Esophagus squamous epithelium (tissue), 5 donors: ENCODE measurements at regions not wholly inside any gene's neighbourhood (a gene's known extent, or its start where the extent isn't known, plus 50 kb on each side); places are given as distances from the start of the nearest gene placed in this dataset.

Experiments used
- DNase-seq: peaks from one replicate; lab custom pipeline; 2025; lab: John Stamatoyannopoulos, UW
- H3K27ac ChIP-seq, 4 donors: fragments of 200-600 bp; sonication (generic); one replicate each; pipeline ENCODE4 v1.5.1; 2016 to 2019; ENCODE audit warnings: mild to moderate bottlenecking in 1 of 4
- H3K27me3 ChIP-seq, 4 donors: fragments of 200-600 bp; sonication (generic); 1 replicate in 3 of 4; 2 replicates in 1 of 4; pipeline versions ENCODE4 v1.5.1 to v1.6.0; 2017 to 2021; ENCODE audit warnings: antibody characterized with exemption in 1 of 4
- H3K36me3 ChIP-seq, 3 donors: fragments of 200-600 bp; sonication (generic); one replicate each; pipeline ENCODE4 v1.5.1; 2016 to 2019
- H3K4me1 ChIP-seq, 3 donors: fragments of 200-600 bp; sonication (generic); one replicate each; pipeline ENCODE4 v1.5.1; 2017 to 2019
- H3K4me3 ChIP-seq, 4 donors: fragments of 200-600 bp; sonication (generic); 1 replicate in 3 of 4; 2 replicates in 1 of 4; pipeline ENCODE4 v1.5.1; 2016 to 2019; ENCODE audit warnings: mild to moderate bottlenecking in 2 of 4, moderate library complexity in 1 of 4
- H3K9me3 ChIP-seq, 3 donors: fragments of 200-600 bp; sonication (generic); one replicate each; pipeline ENCODE4 v1.5.1; 2016 to 2019
- POLR2A ChIP-seq, 4 donors: fragments of 450-650 bp; IDR thresholded peaks; one replicate each; pipeline ENCODE4 v1.6.1; 2017; ENCODE audit warnings: antibody characterized with exemption in 4 of 4, mild to moderate bottlenecking in 4 of 4, moderate library complexity in 3 of 4
- WGBS, 2 donors: methylation state at CpG; one replicate each; pipeline ENCODE4 v1.1.5; 2018; 5-methylcytosine and 5-hydroxymethylcytosine counted together
- intact Hi-C: fragments of 100-400 bp; cut with DNase I; formaldehyde crosslinking; loops from one replicate; pipeline ENCODE4 v1.15.0; 2022
- TF ChIP-seq, protein P1 (sequence below), 6 experiments: fragments of 450-650 bp in 4 of 6; fragments of 200-600 bp in 2 of 6; sonication (generic) in 2 of 6; IDR thresholded peaks; one replicate each; pipeline ENCODE4 v1.5.1; 2016 to 2019; ENCODE audit warnings: antibody characterized with exemption in 6 of 6, mild to moderate bottlenecking in 4 of 6, moderate library complexity in 4 of 6
- donor health status: DM: yes; HTN: yes; CAD: no.

- H3K9me3 ChIP-seq, result peaks cover 0 to 2% (median 0%) of the 10 kb centered on the region in 3 donors
- no peaks in the 10 kb centered on the region for H3K36me3 ChIP-seq
- H3K4me3 ChIP-seq, result no peak overlapping the region
- intact Hi-C loops, result no loop called here
- no peak overlapping the region for H3K27ac ChIP-seq
- WGBS, 2 donors, result 87 to 89% methylated on average over 4 of the region's 4 CpGs
- DNase-seq, result no peak
- H3K27me3 ChIP-seq, result no peaks in the 10 kb centered on the region
- no peak for TF ChIP-seq POLR2A (IDR thresholded peaks at IDR 0.05)
- TF ChIP-seq, protein P1, sequence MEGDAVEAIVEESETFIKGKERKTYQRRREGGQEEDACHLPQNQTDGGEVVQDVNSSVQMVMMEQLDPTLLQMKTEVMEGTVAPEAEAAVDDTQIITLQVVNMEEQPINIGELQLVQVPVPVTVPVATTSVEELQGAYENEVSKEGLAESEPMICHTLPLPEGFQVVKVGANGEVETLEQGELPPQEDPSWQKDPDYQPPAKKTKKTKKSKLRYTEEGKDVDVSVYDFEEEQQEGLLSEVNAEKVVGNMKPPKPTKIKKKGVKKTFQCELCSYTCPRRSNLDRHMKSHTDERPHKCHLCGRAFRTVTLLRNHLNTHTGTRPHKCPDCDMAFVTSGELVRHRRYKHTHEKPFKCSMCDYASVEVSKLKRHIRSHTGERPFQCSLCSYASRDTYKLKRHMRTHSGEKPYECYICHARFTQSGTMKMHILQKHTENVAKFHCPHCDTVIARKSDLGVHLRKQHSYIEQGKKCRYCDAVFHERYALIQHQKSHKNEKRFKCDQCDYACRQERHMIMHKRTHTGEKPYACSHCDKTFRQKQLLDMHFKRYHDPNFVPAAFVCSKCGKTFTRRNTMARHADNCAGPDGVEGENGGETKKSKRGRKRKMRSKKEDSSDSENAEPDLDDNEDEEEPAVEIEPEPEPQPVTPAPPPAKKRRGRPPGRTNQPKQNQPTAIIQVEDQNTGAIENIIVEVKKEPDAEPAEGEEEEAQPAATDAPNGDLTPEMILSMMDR (IDR thresholded peaks at IDR 0.05), result no peak
- H3K4me1 ChIP-seq, result no peaks in the 10 kb centered on the region
These were observed 142.2 kb downstream of the FGF9 start for GRCh38 chr13:21813110-21813509.

- TF ChIP-seq, protein P1 (IDR thresholded peaks at IDR 0.05), result no peak
- TF ChIP-seq POLR2A (IDR thresholded peaks at IDR 0.05), result no peak
- DNase-seq, result no peak
- intact Hi-C loops, result no loop called here
These were observed 143.0 kb downstream of the FGF9 start for GRCh38 chr13:21813844-21814243.

GRCh38 chr13:21814604-21815003, 143.7 kb downstream of the FGF9 start:
- Histone ChIP-seq H3K9me3 (no peaks in the 10 kb centered on the region), H3K27me3 (no peaks in the 10 kb centered on the region), H3K27ac (no peak overlapping the region), H3K4me3 (no peak overlapping the region), H3K4me1 (no peaks in the 10 kb centered on the region), H3K36me3 (no peaks in the 10 kb centered on the region)
- TF ChIP-seq, protein P1 (IDR thresholded peaks at IDR 0.05), result no peak
- no peak for TF ChIP-seq POLR2A (IDR thresholded peaks at IDR 0.05)
- DNase-seq, result no peak
- intact Hi-C loops, result no loop called here
- WGBS, 2 donors, result 60 to 63% methylated on average over 6 to 7 of the region's 7 CpGs

More at GRCh38 chr13:21813844-21814243, 143.0 kb downstream of the FGF9 start:
- no peaks in the 10 kb centered on the region for H3K36me3 ChIP-seq
- H3K27me3 ChIP-seq, result no peaks in the 10 kb centered on the region
- 15 to 63% methylated on average over 3 to 4 of the region's 4 CpGs for WGBS, 2 donors
- no peak overlapping the region for H3K27ac ChIP-seq
- no peaks in the 10 kb centered on the region for H3K4me1 ChIP-seq
- no peak overlapping the region for H3K4me3 ChIP-seq
- no peaks in the 10 kb centered on the region for H3K9me3 ChIP-seq

DNA sequence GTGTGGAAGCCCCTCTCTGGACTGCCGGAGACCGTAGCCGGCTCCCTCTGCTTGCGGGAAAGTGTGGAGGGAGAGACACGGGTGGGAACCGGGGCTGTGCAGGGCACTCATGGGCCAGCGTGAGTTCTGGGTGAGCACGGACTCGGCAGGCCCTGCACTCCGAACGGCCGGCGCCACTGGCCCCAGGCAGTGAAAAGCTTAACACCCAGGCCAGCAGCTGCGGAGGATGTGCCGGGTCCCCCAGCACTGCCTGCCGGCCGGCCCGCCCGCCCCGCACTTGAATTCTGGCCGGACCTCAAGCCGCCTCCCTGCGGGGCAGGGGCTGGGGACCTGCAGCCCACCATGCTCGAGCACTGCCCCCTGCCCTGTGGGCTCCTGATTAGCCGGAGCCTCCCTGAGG, 147.0 kb downstream of the FGF9 start:
- H3K27ac ChIP-seq, result no peak overlapping the region
- 84% methylated on average over 4 of the region's 25 CpGs; no CpG with 5 or more reads in 1 of the 2 donors for WGBS, 2 donors
- intact Hi-C loops, result no loop called here
- H3K9me3 ChIP-seq, result no peaks in the 10 kb centered on the region
- TF ChIP-seq POLR2A (IDR thresholded peaks at IDR 0.05), result no peak
- TF ChIP-seq, protein P1 (IDR thresholded peaks at IDR 0.05), result no peak
- no peak overlapping the region for H3K4me3 ChIP-seq
- no peak for DNase-seq
- H3K27me3 ChIP-seq, result no peaks in the 10 kb centered on the region
- H3K4me1 ChIP-seq, result no peaks in the 10 kb centered on the region
- no peaks in the 10 kb centered on the region for H3K36me3 ChIP-seq

GRCh38 chr13:21822029-21822428, 151.2 kb downstream of the FGF9 start:
- WGBS, 2 donors, result 32 to 40% methylated on average over 4 of the region's 4 CpGs
- Histone ChIP-seq H3K4me1 (no peaks in the 10 kb centered on the region), H3K27me3 (no peaks in the 10 kb centered on the region), H3K27ac (no peak overlapping the region), H3K9me3 (no peaks in the 10 kb centered on the region), H3K4me3 (no peak overlapping the region), H3K36me3 (no peaks in the 10 kb centered on the region)
- TF ChIP-seq, protein P1 (IDR thresholded peaks at IDR 0.05), result no peak
- TF ChIP-seq POLR2A (IDR thresholded peaks at IDR 0.05), result no peak
- no peak for DNase-seq
- intact Hi-C loops, result no loop called here
